ENCODE measurements at regions not wholly inside any gene's neighbourhood (a gene's known extent, or its start where the extent isn't known, plus 50 kb on each side); places are given as distances from the start of the nearest gene placed in this dataset.

- no peak for TF ChIP-seq CTCF (IDR thresholded peaks at IDR 0.05)
- no peak for TF ChIP-seq POLR2A (IDR thresholded peaks at IDR 0.05)
Observed at GRCh38 chr6:6861995-6862394, 245.8 kb upstream of the RREB1 start.

All from uterus (tissue), 2 donors.